Stimulated activated CD4-positive, alpha-beta T cell treated with anti-CD3 and anti-CD28 coated beads, Interleukin-1b, Interleukin-23, amount 100 ng/mL, for 48 hours (primary cell): ENCODE measurements at regions not wholly inside any gene's neighbourhood (a gene's known extent, or its start where the extent isn't known, plus 50 kb on each side); places are given as distances from the start of the nearest gene placed in this dataset.

Experiments used
- DNase-seq: peaks from one replicate; pipeline ENCODE4 v3.0.0-alpha.2; 2020

DNA sequence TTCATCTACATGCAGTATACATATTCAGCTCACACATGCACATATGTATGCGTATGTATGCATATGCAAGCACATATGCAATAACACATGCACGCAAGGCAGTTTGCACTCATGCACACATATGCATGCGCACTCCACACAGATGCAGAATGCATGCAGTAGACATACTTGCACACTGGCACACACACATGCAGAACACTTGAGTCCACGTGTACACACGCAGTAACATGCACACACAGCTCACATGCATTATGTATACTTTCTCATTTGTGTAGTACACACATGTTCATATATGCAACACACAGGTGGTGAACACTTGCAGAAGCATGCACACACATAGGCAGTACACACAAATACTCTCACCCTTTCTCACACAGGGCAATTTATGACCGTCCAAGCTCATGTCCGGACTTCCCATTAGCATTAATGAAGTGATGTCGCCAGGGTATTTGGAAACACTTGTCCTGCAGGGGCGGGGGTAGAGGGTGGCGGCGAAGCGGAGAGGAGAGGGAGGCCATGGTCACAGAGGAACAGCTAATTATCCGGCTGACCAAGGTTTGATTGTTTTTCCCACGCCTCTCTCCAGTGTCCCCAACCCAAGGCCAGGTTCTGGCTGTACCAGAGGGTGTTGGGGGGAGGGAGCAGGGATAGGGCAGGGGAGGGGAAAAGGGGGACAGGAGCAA, 91.3 kb downstream of the VEGFA start:
- DNase-seq = no peak

- DNase-seq = no peak
Observed at GRCh38 chr6:43860285-43860684, 90.3 kb downstream of the VEGFA start.

DNA sequence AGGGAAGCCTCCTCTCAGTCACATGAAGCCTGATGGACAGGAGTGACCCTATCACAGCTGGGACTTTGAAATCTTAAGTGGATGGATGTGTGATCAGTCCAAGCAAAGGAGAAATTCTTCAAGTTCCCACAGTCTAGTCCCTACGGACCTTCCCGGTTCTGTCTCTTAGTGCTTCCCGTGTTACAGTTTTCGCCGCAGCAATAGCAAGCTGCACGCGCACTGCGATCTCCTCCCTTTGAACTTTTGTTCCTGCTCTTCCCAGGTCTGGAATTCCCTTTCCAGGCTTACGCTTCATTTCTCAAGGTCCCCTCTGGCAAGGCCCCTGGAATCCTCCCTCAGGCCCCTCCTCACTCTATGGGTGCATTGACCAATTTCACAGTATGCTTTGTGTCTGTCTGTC, 89.2 kb downstream of the VEGFA start:
- no peak for DNase-seq

GRCh38 chr6:43858161-43859153, 88.4 kb downstream of the VEGFA start:
- DNase-seq = no peak

DNA sequence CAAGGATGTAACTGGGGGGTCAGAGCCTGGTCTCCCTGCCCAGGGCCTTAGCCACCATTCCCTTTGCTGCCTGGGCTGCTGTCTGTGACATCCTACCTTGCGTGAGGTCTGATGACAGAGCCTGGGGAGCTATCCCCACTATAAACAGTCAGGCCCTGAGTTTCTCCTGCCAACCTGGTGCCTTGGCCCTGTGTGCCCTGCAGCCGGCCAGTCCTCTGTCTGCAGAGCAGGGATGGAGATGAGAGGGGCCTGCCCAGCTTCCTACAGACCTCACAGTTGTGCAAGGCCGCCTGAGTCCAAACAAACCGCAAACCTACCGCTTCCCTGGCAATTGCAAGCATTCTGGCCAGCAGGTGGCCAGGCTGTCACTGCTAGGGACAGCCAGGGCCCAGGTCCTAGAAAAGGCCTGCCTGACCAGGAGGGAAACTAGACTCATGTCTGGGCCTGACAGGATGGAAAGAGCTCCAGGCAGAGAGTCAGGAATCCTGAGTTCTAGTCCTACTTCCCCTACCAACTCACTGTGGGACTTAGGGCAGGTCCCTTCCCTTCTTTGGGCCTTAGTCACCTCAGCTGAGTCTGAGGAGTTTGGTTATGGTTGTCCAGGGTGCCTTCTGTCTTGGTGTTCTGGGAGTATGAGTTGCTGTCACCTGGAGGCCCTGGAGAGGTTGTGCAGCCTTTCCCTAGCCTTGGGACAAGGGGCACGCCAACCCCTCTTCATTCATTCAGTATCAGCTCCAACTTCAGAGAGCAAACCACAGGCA, 86.2 kb downstream of the VEGFA start:
- no peak for DNase-seq

DNA sequence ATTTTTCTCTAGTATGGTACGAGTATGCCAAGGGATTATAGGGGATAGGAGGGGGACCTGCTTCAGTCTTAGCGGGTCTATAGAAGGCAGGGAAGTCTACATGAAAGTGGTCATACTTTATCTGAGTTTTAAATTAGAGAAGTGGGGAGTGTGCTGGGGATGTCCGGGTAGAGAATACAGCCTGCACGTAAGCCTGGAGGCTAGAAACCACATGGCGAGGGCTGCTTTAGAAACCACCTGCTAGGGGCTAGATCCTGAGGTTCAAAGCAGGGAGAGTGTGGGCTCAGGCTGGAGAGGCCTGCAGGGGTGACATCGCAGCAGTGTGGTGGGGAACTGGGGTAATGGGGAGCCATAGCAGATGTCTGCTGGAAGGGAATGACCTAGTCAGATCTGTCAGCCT, 85.2 kb downstream of the VEGFA start:
- DNase-seq = no peak

DNA sequence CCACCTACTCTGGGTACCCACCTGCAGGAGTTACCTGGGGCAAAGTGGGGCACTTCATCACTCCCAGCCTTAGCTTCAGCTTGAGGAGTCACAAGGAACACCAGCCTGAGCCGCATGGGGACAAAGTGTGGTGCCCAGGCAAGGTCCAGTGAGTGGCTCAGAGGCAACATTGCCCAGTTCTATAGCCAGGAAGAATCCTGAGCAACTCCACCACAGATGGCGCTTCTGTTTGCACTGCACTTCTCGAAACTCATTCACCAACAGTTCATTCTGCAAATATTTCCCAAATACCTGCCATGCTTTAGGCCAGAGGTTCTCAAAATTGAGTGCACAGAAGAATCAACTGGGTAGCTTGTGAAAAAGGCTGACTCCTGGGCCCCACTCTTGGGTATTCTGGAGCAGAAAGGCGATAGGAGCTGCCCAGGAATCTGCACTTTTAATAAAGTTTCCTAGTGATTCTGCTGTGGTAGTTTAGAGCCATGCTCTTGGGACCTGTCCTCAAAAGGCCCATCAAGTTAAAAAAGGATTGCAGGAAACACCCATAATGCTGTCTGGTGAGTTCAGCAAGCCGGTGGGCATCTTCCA, 83.1 kb downstream of the VEGFA start:
- no peak for DNase-seq

- no peak for DNase-seq
Observed at GRCh38 chr6:43852350-43852864, 82.4 kb downstream of the VEGFA start.

DNA sequence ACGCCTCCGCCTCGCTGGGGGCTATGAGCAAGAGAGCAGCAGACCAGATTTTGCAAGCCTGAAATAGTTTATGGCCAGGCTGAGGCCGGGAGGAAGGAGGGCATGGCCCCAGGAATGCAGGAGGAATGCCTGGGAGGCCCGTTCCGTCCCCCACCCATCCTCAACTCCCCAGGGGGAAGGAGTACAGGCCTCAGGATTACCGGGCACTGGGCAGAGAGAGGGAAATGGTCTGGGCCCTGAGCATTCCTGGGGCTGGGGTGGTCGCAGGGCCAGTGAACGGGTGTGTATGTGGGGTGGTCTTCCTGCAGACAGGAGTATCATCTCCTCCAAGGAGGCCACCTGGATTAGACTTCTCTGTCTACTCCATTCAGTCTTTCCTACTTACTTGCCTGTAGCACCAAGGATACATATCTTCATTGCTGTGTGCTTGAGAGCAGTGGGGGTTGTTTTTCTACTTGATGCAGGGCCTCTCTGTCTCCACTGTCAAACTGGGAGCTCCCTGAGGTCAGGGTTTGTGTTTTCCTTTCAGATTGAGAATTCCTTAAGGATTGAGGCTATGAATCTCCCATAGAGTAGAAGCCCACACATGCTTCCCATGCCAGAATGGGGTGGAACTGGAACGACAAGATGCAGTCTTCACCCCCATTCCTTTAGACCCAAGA, 81.3 kb downstream of the VEGFA start:
- no peak for DNase-seq

GRCh38 chr6:43850314-43851203, 80.5 kb downstream of the VEGFA start:
- DNase-seq = no peak

GRCh38 chr6:43849844-43850243, 79.8 kb downstream of the VEGFA start:
- DNase-seq = no peak

DNA sequence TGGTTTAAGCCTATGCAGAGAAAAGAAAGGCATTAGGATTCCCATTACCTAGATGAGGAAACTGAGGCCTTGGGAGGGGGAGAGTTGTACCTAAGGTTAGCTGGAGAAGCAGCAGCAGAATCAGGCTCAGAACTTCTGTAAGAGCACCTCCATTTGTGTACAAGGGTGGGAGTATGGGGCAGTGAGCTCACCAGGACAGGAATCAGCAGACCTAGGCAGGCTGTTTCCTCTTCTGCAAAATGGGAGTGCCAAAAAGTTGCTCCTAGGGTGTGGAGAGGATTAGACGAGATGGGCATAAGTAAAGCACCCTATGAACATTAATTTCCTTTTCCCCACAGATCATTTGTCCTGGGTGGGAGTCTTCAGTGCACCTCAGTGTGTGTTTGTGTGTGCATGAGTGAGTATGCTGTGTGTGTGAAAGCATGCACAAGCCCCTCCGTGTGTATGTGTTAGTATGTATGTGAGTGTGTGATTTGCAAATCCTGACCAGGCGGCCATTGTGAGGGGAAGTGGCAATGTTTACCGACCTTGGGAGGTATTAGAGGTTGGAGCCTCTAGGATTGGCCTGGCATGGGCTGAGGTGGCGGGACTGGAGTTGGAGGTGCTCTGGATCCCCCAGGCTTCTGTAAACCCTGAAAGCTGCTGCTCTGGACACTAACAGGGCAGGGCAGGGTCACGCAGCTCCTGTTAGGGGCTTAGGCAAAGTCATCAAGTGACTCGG, 78.8 kb downstream of the VEGFA start:
- no peak for DNase-seq

GRCh38 chr6:43847741-43848630, 78.0 kb downstream of the VEGFA start:
- no peak for DNase-seq

DNA sequence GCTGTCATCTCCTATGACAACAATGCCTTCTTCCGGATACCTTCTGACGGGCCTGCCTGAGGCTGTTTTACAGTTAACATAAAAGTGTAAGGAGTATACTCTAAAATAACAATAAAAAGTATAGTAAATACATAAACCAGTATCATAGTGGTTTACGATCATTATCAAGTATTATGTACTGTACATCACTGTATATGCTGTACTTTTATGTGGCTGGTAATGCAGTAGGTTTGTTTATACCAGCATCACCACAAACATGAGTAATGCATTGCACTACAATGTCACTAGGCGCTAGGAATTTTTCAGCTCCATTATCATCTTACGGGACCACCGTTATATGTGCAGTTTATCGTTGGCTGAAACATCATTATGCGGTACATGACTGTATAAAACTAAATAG, 76.5 kb downstream of the VEGFA start:
- DNase-seq = no peak

GRCh38 chr6:43845646-43846045, 75.6 kb downstream of the VEGFA start:
- DNase-seq = no peak

- no peak for DNase-seq
Observed at GRCh38 chr6:43843669-43844171, 73.7 kb downstream of the VEGFA start.

GRCh38 chr6:43843097-43843645, 73.2 kb downstream of the VEGFA start:
- no peak for DNase-seq

GRCh38 chr6:43842231-43842794, 72.3 kb downstream of the VEGFA start:
- DNase-seq = no peak
